Endodermal cell (in vitro differentiated cells): ENCODE measurements at regions not wholly inside any gene's neighbourhood (a gene's known extent, or its start where the extent isn't known, plus 50 kb on each side); places are given as distances from the start of the nearest gene placed in this dataset.
"Not testable (repeated sequence)": the region's sequence is repeated elsewhere in the genome, so short reads cannot be mapped to it uniquely, and the experiment has no call there.

Experiments used
- DNase-seq: peaks from one replicate; pipeline ENCODE4 v3.0.0-alpha.2; 2017
- H3K27ac ChIP-seq: 2 replicates; pipeline ENCODE4 v1.5.1; 2013; ENCODE audit warnings: mild to moderate bottlenecking, low read depth, low read length, moderate library complexity
- H3K27me3 ChIP-seq: 2 replicates; pipeline ENCODE4 v1.6.1; 2013; ENCODE audit warnings: mild to moderate bottlenecking, low read length, moderate library complexity; ENCODE audit not compliant: insufficient read depth, control insufficient read depth, poor library complexity, severe bottlenecking
- H3K36me3 ChIP-seq: 2 replicates; pipeline ENCODE4 v1.7.0; 2013; ENCODE audit warnings: mild to moderate bottlenecking, low read length, moderate library complexity; ENCODE audit not compliant: control insufficient read depth, insufficient read depth
- H3K4me1 ChIP-seq: one replicate; pipeline ENCODE4 v1.7.0; 2013; ENCODE audit warnings: low read length; ENCODE audit not compliant: control insufficient read depth, insufficient read depth
- H3K4me3 ChIP-seq: 2 replicates; pipeline ENCODE4 v1.5.1; 2013; ENCODE audit warnings: mild to moderate bottlenecking, low read length, moderate library complexity
- H3K9ac ChIP-seq: 2 replicates; pipeline ENCODE4 v1.6.1; 2013; ENCODE audit warnings: mild to moderate bottlenecking, low read length, moderate library complexity; ENCODE audit not compliant: poor library complexity, severe bottlenecking; ENCODE audit errors: extremely low read depth
- H3K9me3 ChIP-seq: 2 replicates; pipeline ENCODE4 v1.6.1; 2013; ENCODE audit warnings: mild to moderate bottlenecking, low read length, moderate library complexity; ENCODE audit not compliant: control insufficient read depth
- H3K27ac Mint-ChIP-seq: 2 replicates; pipeline ENCODE4 v1.8.0; 2020; ENCODE audit warnings: mixed read lengths
- H3K27me3 Mint-ChIP-seq: 2 replicates; pipeline ENCODE4 v1.8.0; 2021; ENCODE audit warnings: mild to moderate bottlenecking, mixed read lengths; ENCODE audit not compliant: insufficient read depth
- H3K36me3 Mint-ChIP-seq: 2 replicates; pipeline ENCODE4 v1.8.0; 2020; ENCODE audit warnings: low read depth, mixed read lengths
- H3K4me1 Mint-ChIP-seq: 2 replicates; pipeline ENCODE4 v1.8.0; 2020; ENCODE audit warnings: mixed read lengths
- H3K4me3 Mint-ChIP-seq: 2 replicates; pipeline ENCODE4 v1.8.0; 2020; ENCODE audit warnings: mild to moderate bottlenecking, moderate library complexity, mixed read lengths
- H3K9me3 Mint-ChIP-seq: 2 replicates; pipeline ENCODE4 v1.8.0; 2020; ENCODE audit warnings: mild to moderate bottlenecking, mixed read lengths
- WGBS, 2 experiments: methylation state at CpG; one replicate each; pipeline versions ENCODE4 v1.1.5 to v1.1.7; 2013; ENCODE audit warnings: missing lambda C conversion rate in 2 of 2, mixed read lengths in 1 of 2; ENCODE audit not compliant: insufficient coverage in 1 of 2, insufficient read length in 1 of 2; 5-methylcytosine and 5-hydroxymethylcytosine counted together

- not testable (repeated sequence) for H3K4me3 Mint-ChIP-seq, H3K9ac ChIP-seq, H3K36me3 Mint-ChIP-seq, H3K27me3 ChIP-seq, H3K27me3 Mint-ChIP-seq, H3K9me3 ChIP-seq, H3K4me1 Mint-ChIP-seq, H3K27ac Mint-ChIP-seq, H3K4me3 ChIP-seq, H3K9me3 Mint-ChIP-seq, H3K4me1 ChIP-seq, H3K27ac ChIP-seq, H3K36me3 ChIP-seq, DNase-seq
- 92% methylated on average over 7 of the region's 17 CpGs; no CpG with 5 or more reads in 1 of the 2 experiments for WGBS, 2 experiments
Measured at GRCh38 chr21:5117666-5118295, 5403.6 kb upstream of the TPTE start.

- H3K4me3 Mint-ChIP-seq: not testable (repeated sequence)
Measured at GRCh38 chr21:5118296-5118679, 5403.1 kb upstream of the TPTE start.

DNA sequence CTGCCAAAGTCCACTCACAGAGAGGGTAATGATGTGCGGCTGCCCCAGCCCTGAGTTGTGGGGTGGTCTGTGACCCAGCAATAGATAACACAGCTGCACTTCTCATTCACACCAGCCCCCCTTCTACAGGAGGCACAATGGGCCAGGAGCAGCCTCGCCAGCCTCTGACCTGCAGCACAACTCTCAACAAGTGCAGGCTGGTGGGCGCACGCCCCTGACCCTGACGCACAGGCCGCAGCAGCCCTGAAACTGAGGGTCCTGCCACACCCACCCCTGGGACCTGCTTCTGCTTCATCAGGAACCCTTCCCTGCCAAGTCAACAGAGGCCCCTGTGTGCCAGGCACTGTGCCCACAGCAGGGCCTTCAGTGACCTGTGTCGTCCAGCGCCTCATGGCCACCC is 5402.2 kb upstream of the TPTE start:
- H3K9me3 Mint-ChIP-seq, H3K4me1 Mint-ChIP-seq, H3K4me3 ChIP-seq, H3K9ac ChIP-seq, H3K9me3 ChIP-seq, H3K27me3 ChIP-seq, H3K27ac Mint-ChIP-seq, H3K27me3 Mint-ChIP-seq, H3K36me3 ChIP-seq, H3K27ac ChIP-seq, H3K36me3 Mint-ChIP-seq, H3K4me1 ChIP-seq, H3K4me3 Mint-ChIP-seq: not testable (repeated sequence)
- peak; percentile 31 for DNase-seq
- WGBS, 2 experiments: 90% methylated on average over 5 of the region's 8 CpGs; no CpG with 5 or more reads in 1 of the 2 experiments

More at GRCh38 chr21:5118296-5118679, 5403.1 kb upstream of the TPTE start:
- not testable (repeated sequence) for H3K36me3 Mint-ChIP-seq, H3K9me3 Mint-ChIP-seq, H3K27me3 ChIP-seq, H3K27ac Mint-ChIP-seq, H3K27ac ChIP-seq, H3K4me1 ChIP-seq, H3K4me3 ChIP-seq, H3K27me3 Mint-ChIP-seq, H3K36me3 ChIP-seq, H3K9me3 ChIP-seq, H3K9ac ChIP-seq, DNase-seq, H3K4me1 Mint-ChIP-seq
- 100% methylated on average over 2 of the region's 17 CpGs; no CpG with 5 or more reads in 1 of the 2 experiments for WGBS, 2 experiments

GRCh38 chr21:5121399-5121798 is 5400.0 kb upstream of the TPTE start:
- not testable (repeated sequence) for H3K9me3 Mint-ChIP-seq, H3K27me3 Mint-ChIP-seq, H3K36me3 Mint-ChIP-seq, H3K36me3 ChIP-seq, H3K4me3 Mint-ChIP-seq, H3K9ac ChIP-seq, H3K4me1 Mint-ChIP-seq, H3K9me3 ChIP-seq, H3K27ac ChIP-seq, DNase-seq, H3K4me1 ChIP-seq, H3K27ac Mint-ChIP-seq, H3K4me3 ChIP-seq, H3K27me3 ChIP-seq
- WGBS, 2 experiments: 91% methylated on average over 1 of the region's 14 CpGs; no CpG with 5 or more reads in 1 of the 2 experiments

DNA sequence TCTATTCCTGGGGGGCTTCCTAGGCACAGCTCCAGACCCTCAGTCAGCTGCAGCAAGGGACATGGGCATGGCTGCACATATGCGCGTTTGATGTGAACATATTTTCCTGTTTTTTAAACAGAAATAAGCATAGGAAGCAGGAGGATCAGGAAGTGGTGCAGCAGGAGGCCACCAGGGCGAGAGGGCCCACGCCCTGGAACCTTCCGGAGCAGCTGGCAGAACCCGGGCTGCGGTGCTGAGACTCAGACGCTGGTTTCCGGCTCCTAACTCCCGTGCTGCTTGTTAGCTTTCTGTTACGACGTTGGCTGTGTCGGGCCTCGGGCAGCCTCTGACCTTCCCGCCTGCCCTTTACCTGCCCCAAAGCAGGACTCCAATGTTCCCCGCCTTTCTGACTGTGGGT is 5399.5 kb upstream of the TPTE start:
- not testable (repeated sequence) for H3K27me3 ChIP-seq, DNase-seq, H3K9ac ChIP-seq, H3K36me3 ChIP-seq, H3K27ac Mint-ChIP-seq, H3K9me3 Mint-ChIP-seq, H3K9me3 ChIP-seq, H3K4me1 ChIP-seq, H3K27ac ChIP-seq, H3K4me3 Mint-ChIP-seq, H3K4me3 ChIP-seq, H3K27me3 Mint-ChIP-seq, H3K4me1 Mint-ChIP-seq, H3K36me3 Mint-ChIP-seq
- WGBS, 2 experiments: no CpG with 5 or more reads among the region's 16 CpGs
